Mesendoderm (in vitro differentiated cells): ENCODE measurements at regions not wholly inside any gene's neighbourhood (a gene's known extent, or its start where the extent isn't known, plus 50 kb on each side); places are given as distances from the start of the nearest gene placed in this dataset.

Source experiments
- DNase-seq: peaks from one replicate; pipeline ENCODE4 v3.0.0; 2013
- H2AK5ac ChIP-seq: 2 replicates; pipeline ENCODE4 v1.6.1; 2013; ENCODE audit warnings: low read length, inconsistent platforms
- H2BK120ac ChIP-seq: 2 replicates; pipeline ENCODE4 v1.6.1; 2013; ENCODE audit warnings: low read depth, mild to moderate bottlenecking, low read length, moderate library complexity, mixed read lengths
- H2BK15ac ChIP-seq: replicated peaks from 2 replicates; pipeline ENCODE4 v1.6.1; 2013; ENCODE audit warnings: low read depth, mild to moderate bottlenecking, moderate library complexity
- H2BK5ac ChIP-seq: 2 replicates; pipeline ENCODE4 v1.6.1; 2013; ENCODE audit warnings: low read length, inconsistent platforms
- H3K18ac ChIP-seq: 2 replicates; pipeline ENCODE4 v1.6.1; 2013; ENCODE audit warnings: mild to moderate bottlenecking, low read length, mixed read lengths
- H3K23ac ChIP-seq: one replicate; pipeline ENCODE4 v1.6.1; 2013; ENCODE audit warnings: low read length
- H3K27ac ChIP-seq: 2 replicates; pipeline ENCODE4 v1.5.1; 2013; ENCODE audit warnings: low read depth, mild to moderate bottlenecking, inconsistent platforms, low read length, moderate library complexity
- H3K27me3 ChIP-seq: 2 replicates; pipeline ENCODE4 v1.6.1; 2013; ENCODE audit warnings: low read length, control low read depth, mild to moderate bottlenecking, inconsistent platforms; ENCODE audit not compliant: insufficient read depth, poor library complexity
- H3K36me3 ChIP-seq: 2 replicates; pipeline ENCODE4 v1.6.1; 2013; ENCODE audit warnings: low read length, inconsistent platforms; ENCODE audit not compliant: control insufficient read depth, insufficient read depth
- H3K4ac ChIP-seq: one replicate; pipeline ENCODE4 v1.6.1; 2013; ENCODE audit warnings: low read depth, mild to moderate bottlenecking, low read length, moderate library complexity
- H3K4me1 ChIP-seq: 2 replicates; pipeline ENCODE4 v1.6.1; 2013; ENCODE audit warnings: low read depth, low read length, inconsistent platforms; ENCODE audit not compliant: control insufficient read depth
- H3K4me2 ChIP-seq: 2 replicates; pipeline ENCODE4 v1.6.1; 2013; ENCODE audit warnings: low read length
- H3K4me3 ChIP-seq: 2 replicates; pipeline ENCODE4 v1.5.1; 2013; ENCODE audit warnings: mild to moderate bottlenecking, low read length
- H3K56ac ChIP-seq: one replicate; pipeline ENCODE4 v1.6.1; 2013; ENCODE audit warnings: low read length
- H3K79me1 ChIP-seq: 2 replicates; pipeline ENCODE4 v1.6.1; 2013; ENCODE audit warnings: low read length, inconsistent platforms
- H3K79me2 ChIP-seq: 2 replicates; pipeline ENCODE4 v1.6.1; 2013; ENCODE audit warnings: mild to moderate bottlenecking, low read length; ENCODE audit not compliant: control insufficient read depth, insufficient read depth
- H3K9ac ChIP-seq: 2 replicates; pipeline ENCODE4 v1.6.1; 2013; ENCODE audit warnings: low read length, inconsistent platforms
- H4K5ac ChIP-seq: one replicate; pipeline ENCODE4 v1.6.1; 2013; ENCODE audit warnings: low read length
- H4K8ac ChIP-seq: one replicate; pipeline ENCODE4 v1.6.1; 2013; ENCODE audit warnings: low read depth, mild to moderate bottlenecking, control low read depth, low read length, moderate library complexity
- WGBS: extraction: QIAGEN DNeasy Blood & Tissue Kit; methylation state at CpG from one replicate; pipeline ENCODE4 v1.1.7; 2013; ENCODE audit warnings: low lambda C conversion rate, missing lambda C conversion rate; ENCODE audit not compliant: insufficient coverage; ENCODE audit errors: extremely low coverage; 5-methylcytosine and 5-hydroxymethylcytosine counted together

GRCh38 chr20:7665376-7665775, 274.9 kb downstream of the HAO1 start:
- no peak overlapping the region for H3K4me3 ChIP-seq
- H2BK120ac ChIP-seq: no peak overlapping the region
- H3K27me3 ChIP-seq: no peaks in the 10 kb centered on the region
- no peak overlapping the region for H3K18ac ChIP-seq
- H3K27ac ChIP-seq: no peak overlapping the region
- no CpG with 5 or more reads among the region's 2 CpGs for WGBS
- no peak overlapping the region for H4K8ac ChIP-seq
- H2BK5ac ChIP-seq: no peak overlapping the region
- peak; percentile 8 for DNase-seq
- no peak overlapping the region for H2BK15ac ChIP-seq
- no peaks in the 10 kb centered on the region for H3K4me1 ChIP-seq
- H3K79me2 ChIP-seq: no peaks in the 10 kb centered on the region
- no peaks in the 10 kb centered on the region for H3K36me3 ChIP-seq
- no peak overlapping the region for H3K4ac ChIP-seq
- no peak overlapping the region for H3K23ac ChIP-seq
- H2AK5ac ChIP-seq: no peak overlapping the region
- no peak overlapping the region for H3K4me2 ChIP-seq
- H3K79me1 ChIP-seq: no peaks in the 10 kb centered on the region
- H4K5ac ChIP-seq: no peak overlapping the region
- H3K9ac ChIP-seq: no peak overlapping the region
- no peak overlapping the region for H3K56ac ChIP-seq

DNA sequence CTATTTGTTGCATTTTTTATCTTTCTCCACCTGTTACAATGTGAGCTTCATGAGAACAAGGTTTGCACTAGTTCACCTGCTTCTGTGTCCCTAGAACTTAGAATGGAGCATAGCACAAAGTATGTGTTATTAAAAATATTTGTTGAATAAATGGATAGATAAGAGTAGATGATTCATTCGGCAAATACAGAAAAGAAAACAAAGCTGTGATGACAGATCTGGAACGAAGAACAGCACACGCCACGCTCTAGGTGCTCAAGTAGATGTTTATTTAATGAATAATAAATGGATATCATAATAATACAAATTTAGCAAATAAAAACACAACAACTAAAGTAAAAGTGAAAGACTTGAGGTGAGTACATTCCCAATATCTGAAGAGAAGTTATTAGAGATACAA, 273.1 kb downstream of the HAO1 start:
- Histone ChIP-seq H2BK5ac (no peak overlapping the region), H3K18ac (no peak overlapping the region), H3K4me1 (no peaks in the 10 kb centered on the region), H3K4ac (no peak overlapping the region), H3K4me3 (no peak overlapping the region), H3K79me1 (no peaks in the 10 kb centered on the region), H3K56ac (no peak overlapping the region), H4K5ac (no peak overlapping the region), H3K27me3 (no peaks in the 10 kb centered on the region), H3K36me3 (no peaks in the 10 kb centered on the region), H2AK5ac (no peak overlapping the region), H3K79me2 (no peaks in the 10 kb centered on the region), H2BK15ac (no peak overlapping the region), H3K9ac (no peak overlapping the region), H3K23ac (no peak overlapping the region), H4K8ac (no peak overlapping the region), H3K27ac (no peak overlapping the region), H2BK120ac (no peak overlapping the region), H3K4me2 (no peak overlapping the region)
- no peak for DNase-seq
- WGBS: no CpG with 5 or more reads among the region's 4 CpGs

DNA sequence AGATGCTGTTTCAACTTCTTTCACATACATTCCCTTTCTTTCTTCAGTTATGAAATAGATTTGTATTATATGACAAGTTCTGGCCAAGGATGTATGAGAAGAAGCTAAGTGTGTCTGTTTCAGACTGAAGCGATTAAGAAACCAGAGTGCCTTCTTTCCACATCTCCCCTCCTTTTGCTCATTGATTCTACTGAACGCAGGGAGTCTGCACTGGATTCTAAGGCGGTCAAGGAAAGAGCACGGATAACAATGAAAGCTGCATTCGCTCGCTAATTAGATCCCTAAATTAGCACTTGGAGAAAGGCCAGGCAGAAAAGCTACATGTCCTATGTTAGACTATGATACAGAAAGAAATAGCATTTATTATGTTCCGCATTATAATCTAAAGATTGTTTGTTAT, 267.7 kb downstream of the HAO1 start:
- Histone ChIP-seq H3K56ac (no peak overlapping the region), H3K4me3 (no peak overlapping the region), H3K27ac (no peak overlapping the region), H3K79me2 (no peaks in the 10 kb centered on the region), H2BK15ac (no peak overlapping the region), H2BK120ac (no peak overlapping the region), H3K36me3 (no peaks in the 10 kb centered on the region), H2AK5ac (no peak overlapping the region), H4K8ac (no peak overlapping the region), H3K9ac (no peak overlapping the region), H3K4me2 (no peak overlapping the region), H3K18ac (no peak overlapping the region), H3K79me1 (no peaks in the 10 kb centered on the region), H3K23ac (no peak overlapping the region), H3K4ac (no peak overlapping the region), H3K4me1 (no peaks in the 10 kb centered on the region), H4K5ac (no peak overlapping the region), H3K27me3 (no peaks in the 10 kb centered on the region), H2BK5ac (no peak overlapping the region)
- no peak for DNase-seq
- WGBS: no CpG with 5 or more reads among the region's 7 CpGs

DNA sequence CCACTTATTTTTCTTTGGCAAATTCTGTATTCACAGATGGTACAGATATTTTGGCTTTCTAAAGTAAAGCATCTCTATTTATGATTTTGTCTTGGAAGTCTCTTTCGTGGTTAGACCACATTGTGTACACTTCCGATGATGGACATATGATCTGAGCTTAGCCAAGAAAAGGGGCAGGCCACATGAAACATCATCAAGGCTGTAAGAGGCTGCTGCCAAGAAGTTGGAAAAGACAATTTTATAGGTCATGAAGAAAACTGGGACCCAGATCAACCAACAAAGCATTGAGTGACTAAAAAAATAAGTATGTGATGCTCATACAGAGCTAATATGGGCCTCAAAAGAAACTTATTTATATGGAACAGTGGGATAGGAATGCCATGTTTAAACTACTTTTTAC, 266.4 kb downstream of the HAO1 start:
- Histone ChIP-seq H3K27ac (no peak overlapping the region), H3K9ac (no peak overlapping the region), H3K18ac (no peak overlapping the region), H4K8ac (no peak overlapping the region), H4K5ac (no peak overlapping the region), H3K4ac (no peak overlapping the region), H3K4me3 (no peak overlapping the region), H3K56ac (no peak overlapping the region), H2AK5ac (no peak overlapping the region), H2BK5ac (no peak overlapping the region), H3K4me2 (no peak overlapping the region), H3K27me3 (no peaks in the 10 kb centered on the region), H3K36me3 (no peaks in the 10 kb centered on the region), H3K79me1 (no peaks in the 10 kb centered on the region), H3K4me1 (no peaks in the 10 kb centered on the region), H3K23ac (no peak overlapping the region), H2BK120ac (no peak overlapping the region), H3K79me2 (no peaks in the 10 kb centered on the region), H2BK15ac (no peak overlapping the region)
- no peak for DNase-seq
- WGBS: no CpG with 5 or more reads among the region's 2 CpGs

- Histone ChIP-seq H2AK5ac (no peak overlapping the region), H3K27me3 (no peaks in the 10 kb centered on the region), H3K18ac (no peak overlapping the region), H3K4me3 (no peak overlapping the region), H2BK120ac (no peak overlapping the region), H3K4ac (no peak overlapping the region), H3K27ac (no peak overlapping the region), H2BK5ac (no peak overlapping the region), H3K56ac (no peak overlapping the region), H3K36me3 (no peaks in the 10 kb centered on the region), H3K79me2 (no peaks in the 10 kb centered on the region), H2BK15ac (no peak overlapping the region), H3K4me1 (no peaks in the 10 kb centered on the region), H3K79me1 (no peaks in the 10 kb centered on the region), H3K4me2 (no peak overlapping the region), H4K8ac (no peak overlapping the region), H3K9ac (no peak overlapping the region), H3K23ac (no peak overlapping the region), H4K5ac (no peak overlapping the region)
- WGBS: no CpG with 5 or more reads among the region's 3 CpGs
- no peak for DNase-seq
These were observed 257.3 kb downstream of the HAO1 start for GRCh38 chr20:7682916-7683315.

GRCh38 chr20:7687065-7687464, 253.2 kb downstream of the HAO1 start:
- Histone ChIP-seq H3K4me1 (no peaks in the 10 kb centered on the region), H3K4ac (no peak overlapping the region), H3K27ac (no peak overlapping the region), H2BK120ac (no peak overlapping the region), H3K36me3 (no peaks in the 10 kb centered on the region), H2BK5ac (no peak overlapping the region), H3K4me2 (no peak overlapping the region), H3K4me3 (no peak overlapping the region), H2AK5ac (no peak overlapping the region), H3K27me3 (no peaks in the 10 kb centered on the region), H3K79me1 (no peaks in the 10 kb centered on the region), H3K9ac (no peak overlapping the region), H2BK15ac (no peak overlapping the region), H3K56ac (no peak overlapping the region), H3K18ac (no peak overlapping the region), H4K8ac (no peak overlapping the region), H4K5ac (no peak overlapping the region), H3K79me2 (no peaks in the 10 kb centered on the region), H3K23ac (no peak overlapping the region)
- no peak for DNase-seq
